HG03460 (cell line): ENCODE measurements at regions not wholly inside any gene's neighbourhood (a gene's known extent, or its start where the extent isn't known, plus 50 kb on each side); places are given as distances from the start of the nearest gene placed in this dataset.
"Not testable (repeated sequence)": the region's sequence is repeated elsewhere in the genome, so short reads cannot be mapped to it uniquely, and the experiment has no call there.

Experiments
- ATAC-seq: cut with Tn5 transposase; IDR thresholded peaks from one replicate; pipeline ENCODE4 v1.9.1; 2021; ENCODE audit not compliant: unreplicated experiment

DNA sequence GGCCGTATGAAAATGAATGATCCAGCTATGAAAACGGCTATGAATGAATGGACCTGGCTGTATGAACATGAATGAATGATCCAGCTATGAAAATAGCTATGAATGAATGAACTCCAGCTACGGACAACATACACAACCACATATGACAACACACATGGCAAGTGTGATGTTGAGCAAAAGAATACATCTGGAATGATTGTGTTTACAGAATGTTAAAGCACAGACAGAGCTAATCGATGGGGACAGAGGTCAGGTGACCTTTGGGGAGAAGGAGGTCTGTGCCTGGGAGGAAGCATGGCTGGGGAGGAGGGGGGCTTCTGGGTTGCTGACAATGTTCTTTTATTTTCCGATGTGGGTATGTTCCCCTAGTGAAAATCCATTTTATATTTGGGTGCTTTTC lies 174.0 kb upstream of the WSCD1 start:
- ATAC-seq, result no peak

DNA sequence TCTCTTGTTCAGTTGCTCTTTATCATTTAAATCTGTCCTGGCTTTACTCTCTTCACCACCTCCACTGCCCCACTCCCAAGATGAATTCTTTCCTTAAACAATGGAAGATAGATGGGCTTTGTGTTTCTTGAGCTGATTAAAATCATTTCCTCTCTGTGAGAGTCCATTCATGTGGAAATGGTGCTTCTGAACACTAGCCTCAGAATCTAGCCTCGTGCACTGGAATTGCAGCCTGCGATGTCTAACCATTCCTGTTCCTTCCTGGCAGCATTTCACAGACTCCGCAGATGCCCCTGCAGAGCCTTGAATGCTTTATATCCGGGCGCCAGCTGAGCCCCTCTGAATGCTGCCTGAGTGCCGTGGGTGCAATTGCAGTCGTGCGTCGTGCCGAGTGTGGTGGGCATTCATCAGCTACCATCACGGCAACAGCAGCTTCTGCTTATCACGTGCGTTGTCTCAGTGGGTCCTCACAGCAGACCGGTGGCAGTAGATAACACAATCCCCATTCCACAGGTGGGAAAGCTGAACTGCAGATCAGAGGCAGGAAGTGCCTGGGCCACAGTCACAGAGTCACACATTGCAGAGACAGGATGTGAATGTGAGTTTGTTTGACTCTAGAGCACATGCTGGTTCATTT lies 172.8 kb upstream of the WSCD1 start:
- ATAC-seq, result no peak

- not testable (repeated sequence) for ATAC-seq
Observed at GRCh38 chr17:5897981-5898380, 172.2 kb upstream of the WSCD1 start.

- no peak for ATAC-seq
Observed at GRCh38 chr17:5898406-5898805, 171.8 kb upstream of the WSCD1 start.

GRCh38 chr17:5899496-5900195 lies 170.5 kb upstream of the WSCD1 start:
- ATAC-seq, result no peak

- no peak for ATAC-seq
Observed at GRCh38 chr17:5901731-5902130, 168.4 kb upstream of the WSCD1 start.

- no peak for ATAC-seq
Observed at GRCh38 chr17:5902181-5903140, 167.7 kb upstream of the WSCD1 start.

- ATAC-seq, result no peak
Observed at GRCh38 chr17:5911919-5912318, 158.3 kb upstream of the WSCD1 start.

- ATAC-seq, result no peak
Observed at GRCh38 chr17:5913032-5913531, 157.1 kb upstream of the WSCD1 start.

GRCh38 chr17:5913641-5914040 lies 156.5 kb upstream of the WSCD1 start:
- no peak for ATAC-seq

GRCh38 chr17:5915337-5915736 lies 154.8 kb upstream of the WSCD1 start:
- ATAC-seq, result no peak

GRCh38 chr17:5919089-5919488 lies 151.1 kb upstream of the WSCD1 start:
- ATAC-seq, result no peak

- no peak for ATAC-seq
Observed at GRCh38 chr17:5921512-5922282, 148.5 kb upstream of the WSCD1 start.

GRCh38 chr17:5922476-5922875 lies 147.7 kb upstream of the WSCD1 start:
- ATAC-seq, result no peak

DNA sequence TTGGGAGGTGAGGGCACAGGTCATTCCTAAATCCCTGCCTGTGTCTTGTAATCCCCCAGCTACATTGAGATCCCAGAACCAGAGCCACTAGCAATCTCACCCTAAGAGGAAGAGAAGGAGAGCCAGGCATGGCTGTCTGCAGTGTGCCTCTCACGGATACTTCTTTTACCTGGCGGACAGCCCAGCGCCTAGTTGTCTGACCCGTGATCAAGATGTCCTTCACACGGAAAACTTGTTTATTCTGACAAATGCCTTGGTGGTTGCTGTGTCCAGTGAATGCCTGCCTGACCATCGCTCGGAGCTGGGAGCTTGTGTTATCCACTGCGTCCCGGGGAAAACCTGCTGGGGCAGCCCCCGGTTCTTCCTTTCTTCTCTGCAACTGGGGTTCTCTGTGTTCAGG lies 140.5 kb upstream of the WSCD1 start:
- ATAC-seq, result no peak

GRCh38 chr17:5930555-5930954 lies 139.6 kb upstream of the WSCD1 start:
- ATAC-seq, result not testable (repeated sequence)

- no peak for ATAC-seq
Observed at GRCh38 chr17:5931616-5932015, 138.6 kb upstream of the WSCD1 start.

- ATAC-seq, result no peak
Observed at GRCh38 chr17:5933430-5933829, 136.7 kb upstream of the WSCD1 start.

- ATAC-seq, result no peak
Observed at GRCh38 chr17:5941258-5941657, 128.9 kb upstream of the WSCD1 start.

DNA sequence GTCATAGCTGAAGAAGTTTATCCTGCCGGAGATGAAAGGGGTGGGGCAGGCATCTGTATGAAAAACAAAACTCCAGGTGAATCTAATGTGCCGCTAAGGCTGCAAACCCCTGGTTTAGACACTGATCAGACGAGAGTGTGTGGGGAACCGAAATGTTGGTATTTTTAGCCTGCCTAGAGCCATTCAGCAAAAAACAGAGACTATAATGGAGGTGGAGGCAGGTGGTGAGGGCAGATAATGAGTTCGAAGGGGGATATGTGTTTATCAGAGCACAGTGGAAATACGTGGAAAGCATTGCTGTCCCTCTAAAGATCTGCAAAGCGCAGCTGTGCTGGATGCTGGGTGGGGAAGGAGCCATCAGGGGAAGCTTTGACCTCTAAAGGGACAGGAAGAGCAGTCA lies 127.5 kb upstream of the WSCD1 start:
- no peak for ATAC-seq

DNA sequence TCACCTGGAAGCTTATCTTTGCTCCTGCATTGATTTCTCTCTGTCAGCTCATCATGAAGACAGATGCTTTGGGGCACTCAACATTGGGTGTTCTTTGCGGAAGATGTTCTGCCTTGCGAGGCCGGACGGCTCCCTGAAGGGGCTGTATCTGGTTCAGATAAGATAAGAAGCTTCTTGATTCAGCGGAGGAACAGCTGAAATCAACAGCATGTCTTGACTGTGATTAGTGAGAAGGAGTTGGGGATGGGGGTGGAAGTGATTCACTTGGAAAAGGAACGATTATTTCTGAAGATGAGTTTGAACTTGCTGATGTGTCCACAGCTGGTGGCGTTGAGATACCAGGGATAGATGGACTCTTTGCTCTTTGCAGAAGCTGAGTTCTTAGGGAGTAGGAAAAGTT lies 126.9 kb upstream of the WSCD1 start:
- no peak for ATAC-seq
